Memory B cell (primary cell): ENCODE measurements at regions not wholly inside any gene's neighbourhood (a gene's known extent, or its start where the extent isn't known, plus 50 kb on each side); places are given as distances from the start of the nearest gene placed in this dataset.
"Not testable (repeated sequence)": the region's sequence is repeated elsewhere in the genome, so short reads cannot be mapped to it uniquely, and the experiment has no call there.

ENCODE experiments used
- ATAC-seq: fragments of 150-1000 bp; cut with Tn5 transposase; 2 replicates; pipeline ENCODE4 v1.10.0; 2021; ENCODE audit warnings: low read depth, mild to moderate bottlenecking, moderate library complexity
- DNase-seq, 2 donors: peaks; one replicate each; pipeline ENCODE4 v3.0.0; 2022; ENCODE audit warnings: low spot score in 2 of 2
- H3K27ac Mint-ChIP-seq: one replicate; pipeline ENCODE4 v1.8.0; 2022; ENCODE audit warnings: mild to moderate bottlenecking, moderate library complexity, mixed read lengths
- H3K27me3 Mint-ChIP-seq: one replicate; pipeline ENCODE4 v1.8.0; 2022; ENCODE audit warnings: mixed read lengths
- H3K36me3 Mint-ChIP-seq: one replicate; pipeline ENCODE4 v1.8.0; 2022; ENCODE audit warnings: mild to moderate bottlenecking, mixed read lengths
- H3K4me1 Mint-ChIP-seq: one replicate; pipeline ENCODE4 v1.8.0; 2022; ENCODE audit warnings: mixed read lengths
- H3K4me3 Mint-ChIP-seq: one replicate; pipeline ENCODE4 v1.8.0; 2022; ENCODE audit warnings: mild to moderate bottlenecking, moderate library complexity, mixed read lengths
- H3K9me3 Mint-ChIP-seq: one replicate; pipeline ENCODE4 v1.8.0; 2022; ENCODE audit warnings: mixed read lengths

- H3K36me3 Mint-ChIP-seq = no peaks in the 10 kb centered on the region
- ATAC-seq = no peak
Observed at GRCh38 chr2:216984937-216985336, 125.1 kb upstream of the TNP1 start.

GRCh38 chr2:216981951-216982350 lies 122.1 kb upstream of the TNP1 start:
- not testable (repeated sequence) for H3K4me1 Mint-ChIP-seq, H3K9me3 Mint-ChIP-seq, H3K36me3 Mint-ChIP-seq, DNase-seq, H3K4me3 Mint-ChIP-seq, ATAC-seq, H3K27ac Mint-ChIP-seq
- H3K27me3 Mint-ChIP-seq = peaks cover 11% of the 10 kb centered on the region

More at GRCh38 chr2:216984937-216985336, 125.1 kb upstream of the TNP1 start:
- no peak for DNase-seq
- H3K27ac Mint-ChIP-seq = no peak overlapping the region
- no peaks in the 10 kb centered on the region for H3K4me1 Mint-ChIP-seq
- H3K4me3 Mint-ChIP-seq = no peak overlapping the region
- H3K27me3 Mint-ChIP-seq = peaks cover 11% of the 10 kb centered on the region
- H3K9me3 Mint-ChIP-seq = no peaks in the 10 kb centered on the region

GRCh38 chr2:216980510-216980909 lies 120.6 kb upstream of the TNP1 start:
- H3K4me1 Mint-ChIP-seq, H3K9me3 Mint-ChIP-seq, H3K27ac Mint-ChIP-seq, H3K4me3 Mint-ChIP-seq, H3K36me3 Mint-ChIP-seq, ATAC-seq, DNase-seq: not testable (repeated sequence)
- peaks cover 12% of the 10 kb centered on the region for H3K27me3 Mint-ChIP-seq

- peaks cover 2% of the 10 kb centered on the region for H3K27me3 Mint-ChIP-seq
- H3K27ac Mint-ChIP-seq = no peak overlapping the region
- DNase-seq (no peak), ATAC-seq (no peak)
- peaks cover 4% of the 10 kb centered on the region for H3K9me3 Mint-ChIP-seq
- H3K4me1 Mint-ChIP-seq = no peaks in the 10 kb centered on the region
- no peak overlapping the region for H3K4me3 Mint-ChIP-seq
- H3K36me3 Mint-ChIP-seq = no peaks in the 10 kb centered on the region
Observed at GRCh38 chr2:216974321-216975302, 114.7 kb upstream of the TNP1 start.

GRCh38 chr2:216971593-216971992 lies 111.7 kb upstream of the TNP1 start:
- no peak for DNase-seq
- H3K27me3 Mint-ChIP-seq = peaks cover 8% of the 10 kb centered on the region

GRCh38 chr2:216970359-216970915 lies 110.6 kb upstream of the TNP1 start:
- H3K27ac Mint-ChIP-seq = no peak overlapping the region
- no peaks in the 10 kb centered on the region for H3K9me3 Mint-ChIP-seq
- no peaks in the 10 kb centered on the region for H3K4me1 Mint-ChIP-seq
- no peak overlapping the region for H3K4me3 Mint-ChIP-seq
- H3K36me3 Mint-ChIP-seq = no peaks in the 10 kb centered on the region
- DNase-seq (no peak), ATAC-seq (no peak)
- H3K27me3 Mint-ChIP-seq = peaks cover 6% of the 10 kb centered on the region

More at GRCh38 chr2:216971593-216971992, 111.7 kb upstream of the TNP1 start:
- ATAC-seq = no peak
- Mint-ChIP-seq H3K9me3 (no peaks in the 10 kb centered on the region), H3K4me1 (no peaks in the 10 kb centered on the region), H3K36me3 (no peaks in the 10 kb centered on the region), H3K27ac (no peak overlapping the region), H3K4me3 (no peak overlapping the region)

GRCh38 chr2:216967889-216968288 lies 108.0 kb upstream of the TNP1 start:
- H3K27ac Mint-ChIP-seq = no peak overlapping the region
- no peaks in the 10 kb centered on the region for H3K4me1 Mint-ChIP-seq
- peaks cover 9% of the 10 kb centered on the region for H3K27me3 Mint-ChIP-seq
- no peaks in the 10 kb centered on the region for H3K36me3 Mint-ChIP-seq
- no peak overlapping the region for H3K4me3 Mint-ChIP-seq
- ATAC-seq = no peak
- no peak for DNase-seq
- H3K9me3 Mint-ChIP-seq = no peaks in the 10 kb centered on the region

- Mint-ChIP-seq H3K9me3 (peaks cover 3% of the 10 kb centered on the region), H3K36me3 (no peaks in the 10 kb centered on the region), H3K27me3 (peaks cover 4% of the 10 kb centered on the region), H3K4me1 (no peaks in the 10 kb centered on the region), H3K4me3 (no peak overlapping the region), H3K27ac (no peak overlapping the region)
- ATAC-seq (no peak), DNase-seq (no peak)
Observed at GRCh38 chr2:216960671-216961268, 100.9 kb upstream of the TNP1 start.

- DNase-seq = no peak
- Mint-ChIP-seq H3K27me3 (peaks cover 4% of the 10 kb centered on the region), H3K4me3 (no peak overlapping the region), H3K36me3 (no peaks in the 10 kb centered on the region), H3K27ac (no peak overlapping the region), H3K9me3 (peaks cover 4% of the 10 kb centered on the region), H3K4me1 (no peaks in the 10 kb centered on the region)
- no peak for ATAC-seq
Observed at GRCh38 chr2:216959433-216959832, 99.6 kb upstream of the TNP1 start.

- DNase-seq (no peak), ATAC-seq (no peak)
- no peak overlapping the region for H3K4me3 Mint-ChIP-seq
- H3K4me1 Mint-ChIP-seq = no peaks in the 10 kb centered on the region
- no peaks in the 10 kb centered on the region for H3K36me3 Mint-ChIP-seq
- H3K27ac Mint-ChIP-seq = no peak overlapping the region
- peaks cover 1% of the 10 kb centered on the region for H3K27me3 Mint-ChIP-seq
- peaks cover 13% of the 10 kb centered on the region for H3K9me3 Mint-ChIP-seq
Observed at GRCh38 chr2:216956820-216957493, 97.1 kb upstream of the TNP1 start.

- ATAC-seq (no peak), DNase-seq (no peak)
- Mint-ChIP-seq H3K27ac (no peak overlapping the region), H3K4me1 (no peaks in the 10 kb centered on the region), H3K27me3 (no peaks in the 10 kb centered on the region), H3K9me3 (peaks cover 12% of the 10 kb centered on the region), H3K36me3 (no peaks in the 10 kb centered on the region), H3K4me3 (no peak overlapping the region)
Observed at GRCh38 chr2:216951171-216951570, 91.3 kb upstream of the TNP1 start.

- Mint-ChIP-seq H3K36me3 (no peaks in the 10 kb centered on the region), H3K4me1 (no peaks in the 10 kb centered on the region), H3K27ac (no peak overlapping the region), H3K4me3 (no peak overlapping the region), H3K9me3 (peaks cover 12% of the 10 kb centered on the region), H3K27me3 (no peaks in the 10 kb centered on the region)
- DNase-seq (no peak), ATAC-seq (no peak)
Observed at GRCh38 chr2:216950547-216950946, 90.7 kb upstream of the TNP1 start.

- DNase-seq (no peak), ATAC-seq (no peak)
- Mint-ChIP-seq H3K27ac (no peak overlapping the region), H3K4me1 (no peaks in the 10 kb centered on the region), H3K4me3 (no peak overlapping the region), H3K36me3 (no peaks in the 10 kb centered on the region), H3K27me3 (no peaks in the 10 kb centered on the region), H3K9me3 (peaks cover 12% of the 10 kb centered on the region)
Observed at GRCh38 chr2:216949700-216950413, 90.0 kb upstream of the TNP1 start.
